GM19395 (cell line): ENCODE measurements at regions not wholly inside any gene's neighbourhood (a gene's known extent, or its start where the extent isn't known, plus 50 kb on each side); places are given as distances from the start of the nearest gene placed in this dataset.
"Not testable (repeated sequence)": the region's sequence is repeated elsewhere in the genome, so short reads cannot be mapped to it uniquely, and the experiment has no call there.

Experiments used
- ATAC-seq: cut with Tn5 transposase; IDR thresholded peaks from one replicate; pipeline ENCODE4 v1.9.1; 2021; ENCODE audit warnings: mild to moderate bottlenecking, moderate library complexity; ENCODE audit not compliant: unreplicated experiment

- ATAC-seq = no peak
Measured at GRCh38 chr20:47980336-47981177, 195.3 kb upstream of the SULF2 start.

DNA sequence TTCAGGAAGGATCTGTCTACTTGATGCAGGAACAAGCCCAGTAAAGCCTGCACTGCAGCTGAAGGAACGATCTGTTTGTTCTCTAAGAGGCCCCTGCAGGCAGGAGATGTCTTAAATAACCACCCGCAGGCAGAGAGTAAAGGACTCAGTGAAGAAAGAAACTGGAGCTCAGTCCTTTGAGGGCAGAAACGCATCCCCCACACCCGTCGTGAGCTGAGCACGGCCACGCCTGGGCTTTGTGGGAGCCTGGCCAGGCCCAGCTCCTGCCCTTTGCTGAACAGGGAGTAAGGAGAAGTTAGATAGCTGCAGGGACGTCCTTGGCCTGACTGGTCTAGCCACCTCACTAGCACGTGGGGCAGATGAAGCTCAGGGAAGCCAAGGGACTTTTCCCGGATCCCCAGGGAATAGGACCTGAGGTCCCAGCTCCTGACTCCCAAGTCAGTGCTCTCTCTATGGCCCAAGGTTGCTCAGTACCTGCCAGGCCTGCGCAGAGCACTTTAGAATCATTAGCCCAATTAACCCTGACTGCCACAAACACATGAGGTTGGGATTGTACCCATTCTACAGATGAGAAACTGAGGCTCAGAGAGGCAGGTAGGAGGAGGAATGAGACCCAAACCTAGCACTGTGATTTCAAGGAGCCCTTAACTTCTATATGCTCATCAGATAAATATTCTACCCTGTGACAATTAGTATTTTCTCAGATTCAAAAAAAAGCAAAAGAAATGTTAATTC is 194.2 kb upstream of the SULF2 start:
- not testable (repeated sequence) for ATAC-seq

DNA sequence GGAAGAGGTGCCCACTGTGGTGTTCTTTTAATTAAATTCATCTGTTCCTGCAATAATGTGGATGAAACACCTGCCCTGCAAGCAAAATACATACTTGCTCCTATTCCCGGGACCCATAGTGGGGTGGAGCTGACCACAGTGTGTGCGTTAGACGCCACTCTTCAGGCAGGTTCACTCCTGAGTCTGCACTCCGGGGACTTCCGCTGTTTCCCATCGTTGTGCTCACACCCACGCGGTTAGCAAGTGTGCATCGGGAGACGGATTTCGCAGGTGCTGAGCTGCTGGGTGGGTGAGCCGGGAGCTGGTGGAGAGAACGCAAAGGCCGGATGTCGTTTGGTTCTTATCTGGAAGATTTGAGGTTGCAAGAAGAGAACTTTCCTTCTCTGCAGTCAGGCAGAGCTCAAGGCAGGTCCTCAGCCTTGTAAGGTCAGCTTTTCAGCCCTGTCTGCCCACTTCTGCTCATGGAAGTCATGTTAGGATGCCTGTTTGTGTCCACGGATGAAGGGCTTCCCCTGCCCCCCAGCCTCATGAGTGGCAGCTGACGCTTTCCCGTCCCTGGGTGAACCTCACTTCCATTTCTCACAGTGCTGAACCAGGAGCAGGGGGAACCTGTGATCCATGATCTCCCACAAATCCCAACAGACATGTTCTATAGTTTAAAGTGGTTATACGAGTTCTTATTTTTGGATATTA is 193.3 kb upstream of the SULF2 start:
- ATAC-seq = not testable (repeated sequence)

GRCh38 chr20:47977789-47978252 is 192.5 kb upstream of the SULF2 start:
- ATAC-seq = not testable (repeated sequence)

GRCh38 chr20:47977017-47977788 is 191.9 kb upstream of the SULF2 start:
- not testable (repeated sequence) for ATAC-seq

- no peak for ATAC-seq
Measured at GRCh38 chr20:47974234-47974878, 189.1 kb upstream of the SULF2 start.

DNA sequence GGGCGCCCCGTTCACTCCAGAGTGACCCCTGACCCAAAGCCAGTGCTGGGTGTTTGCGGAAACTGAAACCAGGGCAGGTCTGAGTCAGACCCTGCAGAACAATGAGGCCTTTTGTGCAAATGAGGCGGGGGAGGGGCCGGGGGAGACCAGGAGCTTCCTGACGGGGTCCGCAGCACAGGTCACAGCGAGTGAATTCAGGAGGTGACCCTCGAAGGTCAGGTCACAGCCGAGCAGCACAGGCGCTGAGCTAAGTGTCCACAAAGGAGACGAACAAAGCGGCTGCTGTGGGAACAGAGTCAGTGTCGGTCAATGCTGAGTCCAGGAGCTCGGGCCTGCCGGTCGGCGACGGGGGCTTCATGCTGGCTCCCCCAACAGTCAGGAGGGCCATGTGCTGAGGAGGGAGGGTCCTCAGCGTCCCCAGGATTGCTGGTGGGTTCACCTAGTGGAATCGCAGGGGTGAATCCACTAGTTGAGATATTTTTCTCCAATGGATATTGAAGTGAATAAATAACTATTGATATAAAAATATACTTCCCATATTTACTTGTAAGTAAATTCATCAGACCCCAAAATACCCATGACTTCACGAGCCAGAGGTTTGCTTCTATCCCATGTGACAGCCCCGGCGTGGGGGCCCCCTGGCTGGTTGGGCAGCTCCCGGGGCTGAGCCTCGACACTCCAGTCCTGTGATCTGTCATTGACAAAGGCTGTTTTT is 188.4 kb upstream of the SULF2 start:
- no peak for ATAC-seq

DNA sequence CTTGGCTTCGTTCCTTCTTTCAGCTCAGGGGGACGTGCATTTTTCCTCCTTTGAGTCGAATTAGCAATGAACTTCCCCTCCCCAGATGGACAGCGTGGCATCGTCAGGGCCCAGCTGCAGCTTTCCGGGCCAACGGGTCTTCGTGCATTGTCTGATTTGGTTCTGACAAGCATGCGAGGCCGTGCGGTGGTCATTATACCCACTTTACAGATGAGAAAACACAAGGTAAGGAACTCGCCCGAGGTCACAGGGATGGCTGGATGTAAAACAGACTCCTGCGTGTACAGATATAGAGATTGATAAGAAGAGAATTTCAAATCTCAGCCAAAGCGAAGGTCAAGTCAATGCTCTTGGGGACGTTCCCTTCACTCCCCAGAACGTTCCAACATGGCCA is 187.6 kb upstream of the SULF2 start:
- no peak for ATAC-seq

- not testable (repeated sequence) for ATAC-seq
Measured at GRCh38 chr20:47972297-47972915, 187.1 kb upstream of the SULF2 start.

DNA sequence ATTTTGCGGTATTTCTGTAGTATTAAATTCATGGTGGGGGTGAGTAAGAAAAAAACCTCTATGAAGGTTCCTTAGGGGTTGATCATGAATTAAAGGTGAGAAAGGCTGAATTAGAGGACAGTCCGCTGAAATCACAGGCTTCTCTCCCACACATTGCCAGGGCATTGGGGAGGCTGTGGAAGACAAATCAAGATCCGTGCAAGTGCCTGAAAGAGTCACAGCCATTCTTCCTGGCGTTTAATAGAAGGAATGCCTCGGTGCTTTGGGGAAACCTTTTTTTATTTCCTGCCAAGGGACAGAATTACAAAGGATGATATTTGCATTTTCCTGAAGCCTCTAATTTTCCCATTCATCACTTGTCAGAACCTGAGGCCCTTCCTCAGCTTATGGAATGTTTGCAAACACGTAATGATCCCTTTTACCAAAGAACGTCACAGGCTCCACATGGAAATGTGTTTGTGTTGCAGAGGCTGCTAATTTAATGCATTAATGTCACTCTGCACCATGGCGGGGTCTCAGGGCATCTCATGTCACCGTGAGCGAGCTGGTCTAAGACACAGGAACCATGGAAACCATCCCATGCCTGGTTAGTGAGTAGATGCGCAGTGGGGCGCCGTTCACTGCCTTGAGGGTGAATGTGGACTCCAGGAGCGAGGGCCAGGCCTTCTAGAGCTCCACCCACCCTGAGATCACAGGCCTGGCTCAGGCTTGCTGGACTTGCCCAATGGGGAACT is 185.9 kb upstream of the SULF2 start:
- no peak for ATAC-seq

- no peak for ATAC-seq
Measured at GRCh38 chr20:47970282-47970903, 185.1 kb upstream of the SULF2 start.

DNA sequence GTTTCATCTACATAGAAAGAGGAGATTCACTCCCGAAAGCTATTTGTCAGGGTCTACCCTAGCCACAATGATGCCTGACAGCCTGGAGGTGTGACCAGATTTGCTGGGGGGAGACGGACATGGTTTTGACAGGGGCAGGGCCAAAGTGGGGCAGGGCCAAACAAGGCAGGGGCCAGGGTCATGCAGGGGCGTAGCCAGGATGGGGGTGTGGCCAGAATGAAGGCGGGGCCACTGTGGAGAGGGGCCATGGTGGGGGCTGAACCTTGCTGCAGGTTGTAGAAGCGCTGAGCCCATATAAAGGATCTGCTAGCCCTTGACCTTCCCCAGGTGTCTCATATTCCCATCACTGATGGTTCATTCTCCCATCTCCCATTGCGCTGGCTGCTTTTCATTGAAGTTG is 184.1 kb upstream of the SULF2 start:
- no peak for ATAC-seq

DNA sequence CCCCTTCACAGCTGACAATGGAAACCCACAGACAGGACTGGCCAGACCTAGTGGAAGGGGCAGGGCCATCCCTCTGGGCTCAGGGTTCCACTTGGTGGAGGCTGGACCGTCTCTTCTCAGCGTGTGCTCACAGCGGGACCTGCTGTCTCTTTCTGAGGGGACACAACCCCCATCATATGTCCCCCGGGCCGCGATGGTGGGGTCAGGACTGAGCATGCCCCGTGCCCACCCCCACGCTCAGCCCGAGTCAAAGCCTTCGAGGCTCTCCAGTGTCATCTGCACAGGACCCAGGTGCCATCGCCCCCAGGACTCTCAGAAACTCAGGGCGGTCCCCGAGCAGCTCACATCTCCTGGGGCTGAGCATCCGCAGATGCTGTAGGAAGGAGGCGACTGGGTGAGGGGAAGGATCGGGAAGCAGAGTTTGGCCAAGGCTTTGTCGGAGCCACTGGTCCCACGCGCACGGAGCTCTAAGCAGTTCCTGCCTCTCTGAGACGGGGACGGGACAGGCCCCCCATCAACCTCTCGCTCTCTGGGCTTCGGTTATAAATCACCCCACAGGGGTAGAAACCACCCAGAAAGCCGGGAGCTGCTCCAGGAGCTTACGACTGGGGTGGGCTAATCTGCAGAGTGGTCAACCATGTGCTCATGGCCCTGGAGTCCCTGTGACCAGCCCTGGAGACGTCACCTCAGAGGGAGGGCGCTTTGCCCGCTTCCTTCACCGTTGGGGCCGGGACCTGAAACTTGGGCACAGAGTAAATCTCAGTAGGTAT is 183.4 kb upstream of the SULF2 start:
- no peak for ATAC-seq

GRCh38 chr20:47964149-47964548 is 178.9 kb upstream of the SULF2 start:
- no peak for ATAC-seq

GRCh38 chr20:47963022-47963421 is 177.7 kb upstream of the SULF2 start:
- no peak for ATAC-seq

DNA sequence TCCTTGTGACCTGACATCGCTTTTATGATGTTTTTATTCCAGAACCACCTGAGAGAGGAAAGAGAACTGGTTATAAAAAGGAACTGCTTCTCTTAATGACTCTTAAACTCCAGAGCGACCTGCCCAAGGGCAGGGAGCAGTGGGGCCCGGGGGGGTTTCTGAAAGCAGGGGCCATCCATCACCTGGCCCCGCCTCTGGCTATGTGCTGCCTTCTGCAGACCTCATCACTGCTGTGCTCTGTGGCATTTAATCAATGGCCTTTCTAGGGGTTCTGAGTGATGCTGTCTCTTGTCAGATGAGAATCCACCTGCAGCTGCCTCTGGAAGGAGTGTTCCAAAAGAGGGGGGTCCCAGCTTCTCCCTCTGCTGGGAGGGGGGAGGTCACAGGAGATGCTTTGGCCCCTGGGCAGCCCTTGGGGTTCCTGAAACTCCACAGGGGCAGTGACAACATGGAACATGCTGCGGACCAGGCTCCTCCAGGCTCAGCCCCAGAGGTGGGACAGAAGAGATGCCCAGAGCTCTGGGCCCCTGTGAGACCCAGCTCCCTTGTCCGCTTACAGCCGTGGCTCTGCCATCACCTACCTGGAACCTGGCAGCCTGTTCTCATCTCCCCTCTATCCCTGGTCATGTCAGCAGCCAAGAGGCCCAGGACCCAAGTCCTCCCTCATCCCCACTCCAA is 177.1 kb upstream of the SULF2 start:
- no peak for ATAC-seq
